ENCODE measurements at regions not wholly inside any gene's neighbourhood (a gene's known extent, or its start where the extent isn't known, plus 50 kb on each side); places are given as distances from the start of the nearest gene placed in this dataset.

DNA sequence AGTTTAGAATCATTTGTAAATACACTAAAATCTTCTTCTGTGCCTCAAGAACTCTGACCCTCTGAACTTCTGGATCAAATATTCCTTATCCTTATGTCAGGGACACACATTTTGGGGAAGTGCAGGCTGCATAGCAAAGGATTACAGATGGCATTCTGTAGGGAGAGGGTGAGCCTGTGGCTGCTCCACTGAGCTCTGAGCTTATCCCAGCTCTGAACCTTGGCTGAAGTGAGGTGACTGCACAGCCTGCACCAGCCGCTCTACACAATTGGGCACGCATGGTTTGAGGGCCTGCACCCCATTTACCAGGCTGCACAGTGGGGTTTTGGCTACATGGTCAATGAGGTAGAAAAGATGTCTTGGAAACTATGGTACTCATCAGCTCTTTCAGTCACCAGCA lies 251.6 kb downstream of the GALR1 start:
- no peak for DNase-seq (ENCODE audit: low read depth in 4 of 4, low spot score in 3 of 4)

DNA sequence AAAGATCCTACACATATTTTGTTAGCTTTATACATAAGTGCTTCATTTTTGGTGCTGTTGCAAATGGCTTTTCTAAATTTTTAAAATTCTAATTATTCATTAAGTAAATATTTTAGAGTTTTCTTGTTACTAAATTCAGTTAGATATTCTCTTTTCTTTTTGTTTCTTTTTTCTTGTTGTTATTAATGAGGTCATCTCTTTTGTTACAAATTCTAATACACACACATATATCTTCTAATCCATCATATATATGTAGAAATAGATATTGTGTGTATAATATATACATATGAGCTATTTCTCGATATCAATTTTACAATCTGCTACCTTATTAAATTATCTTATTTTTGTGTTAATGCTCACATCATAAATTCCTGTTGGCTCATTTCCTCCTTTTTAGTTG lies 255.9 kb downstream of the GALR1 start:
- no peak for DNase-seq (ENCODE audit: low read depth in 4 of 4, low spot score in 3 of 4)

GRCh38 chr18:77512152-77512551 lies 262.5 kb downstream of the GALR1 start:
- no peak for DNase-seq (ENCODE audit: low read depth in 4 of 4, low spot score in 3 of 4)

GRCh38 chr18:77517901-77518300 lies 268.3 kb downstream of the GALR1 start:
- no peak for DNase-seq (ENCODE audit: low read depth in 4 of 4, low spot score in 3 of 4)

DNA sequence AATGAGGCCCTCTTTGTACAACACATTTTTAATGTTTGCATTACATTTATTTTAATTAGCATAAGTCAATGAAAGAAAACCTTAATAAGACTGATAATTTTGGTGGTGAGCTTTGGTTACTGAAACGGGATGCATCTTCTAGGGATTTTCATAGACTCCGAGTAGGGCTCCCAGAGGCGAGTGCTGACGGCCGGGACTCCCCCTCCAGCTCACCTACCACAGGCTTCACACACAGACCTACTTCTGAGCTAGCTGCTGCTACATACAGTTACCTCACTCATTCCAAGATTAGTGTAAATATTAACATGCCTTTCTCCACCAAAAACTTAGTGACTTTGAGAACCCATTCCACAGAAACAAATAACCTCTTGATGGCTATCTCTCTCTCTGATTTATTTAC lies 271.1 kb downstream of the GALR1 start:
- DNase-seq (ENCODE audit: low read depth in 4 of 4, low spot score in 3 of 4), result no peak

GRCh38 chr18:77522051-77522675 lies 272.5 kb downstream of the GALR1 start:
- no peak for DNase-seq (ENCODE audit: low read depth in 4 of 4, low spot score in 3 of 4)

DNA sequence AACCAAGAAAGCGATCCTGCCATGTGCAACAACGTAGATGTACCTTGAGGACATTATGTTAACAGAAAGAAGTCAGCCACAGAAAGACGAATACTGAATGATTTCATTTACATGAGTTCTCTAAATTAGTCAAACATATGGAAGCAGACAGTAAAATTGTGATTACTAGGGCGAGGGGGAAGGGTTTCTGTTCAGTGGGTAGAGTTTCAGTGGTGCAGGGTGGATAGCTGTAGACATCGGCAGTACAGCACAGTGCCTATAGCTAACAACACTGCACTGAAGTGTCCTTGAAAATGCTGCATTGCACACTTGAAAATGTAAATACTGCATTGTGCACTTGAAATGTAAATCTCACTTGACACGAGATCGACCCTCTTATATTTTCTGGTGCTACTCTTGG lies 275.3 kb downstream of the GALR1 start:
- DNase-seq (ENCODE audit: low read depth in 4 of 4, low spot score in 3 of 4), result no peak

- no peak for DNase-seq (ENCODE audit: low read depth in 4 of 4, low spot score in 3 of 4)
Observed at GRCh38 chr18:77526962-77527361, 277.3 kb downstream of the GALR1 start.

DNA sequence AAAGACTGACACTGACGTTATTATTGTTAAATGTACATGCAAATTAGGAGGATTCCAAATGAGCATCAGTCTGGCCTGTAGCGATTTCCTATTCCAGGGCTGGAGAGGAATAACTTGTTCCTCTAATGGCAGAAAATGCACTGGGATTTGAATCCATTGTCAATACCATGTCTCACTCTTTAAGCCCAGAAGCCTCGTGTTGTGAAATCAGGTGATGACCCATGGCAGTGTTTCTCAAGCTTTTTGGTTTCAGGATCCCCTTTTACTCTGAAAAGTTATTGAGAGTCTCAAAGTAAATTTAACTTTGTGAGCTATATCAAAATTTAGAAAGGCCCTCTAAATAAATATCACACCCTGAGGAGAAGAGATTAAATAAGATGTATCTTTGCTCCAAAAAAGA lies 279.2 kb downstream of the GALR1 start:
- DNase-seq (ENCODE audit: low read depth in 4 of 4, low spot score in 3 of 4), result no peak

DNA sequence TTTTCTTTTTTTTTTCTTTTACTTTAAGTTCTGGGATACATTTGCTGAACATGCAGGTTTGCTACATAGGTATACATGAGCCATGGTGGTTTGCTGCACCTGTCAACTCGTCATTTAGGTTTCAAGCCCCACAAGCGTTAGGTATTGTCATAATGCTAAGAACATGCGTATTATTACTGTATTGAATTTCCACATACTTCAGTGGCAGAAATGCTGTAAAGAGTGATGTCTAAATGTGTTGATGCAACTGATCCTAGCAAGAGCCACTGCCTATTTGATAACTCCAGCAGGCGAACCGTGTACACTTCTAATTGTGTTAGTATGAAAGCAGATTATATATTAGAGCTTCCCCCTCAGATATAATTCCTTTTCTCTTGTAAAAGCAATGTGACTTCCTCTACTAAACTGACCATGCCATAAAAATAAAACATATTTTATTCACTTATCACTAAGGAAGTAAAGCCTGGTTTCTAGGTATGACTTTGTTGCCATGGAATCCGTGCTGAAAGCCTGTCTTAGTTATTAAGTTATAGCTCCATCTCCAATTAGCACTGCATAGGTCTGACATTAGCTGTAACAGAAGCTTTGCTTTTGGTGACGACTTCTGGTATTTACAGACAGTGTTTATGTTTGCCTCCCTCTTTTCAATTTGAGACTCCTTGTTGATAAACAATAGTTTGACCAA lies 280.0 kb downstream of the GALR1 start:
- DNase-seq (ENCODE audit: low read depth in 4 of 4, low spot score in 3 of 4), result no peak

GRCh38 chr18:77530732-77531131 lies 281.1 kb downstream of the GALR1 start:
- no peak for DNase-seq (ENCODE audit: low read depth in 4 of 4, low spot score in 3 of 4)

GRCh38 chr18:77539860-77540259 lies 290.2 kb downstream of the GALR1 start:
- DNase-seq (ENCODE audit: low read depth in 4 of 4, low spot score in 3 of 4), result no peak

DNA sequence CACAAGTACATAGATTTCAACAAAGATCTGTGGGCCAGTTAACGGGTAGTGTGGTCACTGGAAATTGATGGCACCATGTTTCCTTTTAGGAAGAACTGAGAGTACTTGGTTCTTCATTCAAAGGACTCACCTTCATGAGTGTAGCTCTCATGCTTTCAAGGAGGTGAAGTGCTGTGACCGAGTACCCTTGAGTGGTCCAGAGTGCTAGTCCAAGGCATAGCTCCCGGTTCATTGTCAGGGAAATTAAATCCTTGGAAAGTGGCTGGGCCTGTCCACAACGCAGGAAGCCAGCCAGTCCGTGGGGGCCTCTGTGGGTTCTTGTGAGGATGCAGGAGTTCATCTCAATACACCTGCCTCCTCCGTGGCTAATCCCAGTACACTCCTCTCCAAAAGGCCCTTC lies 295.1 kb downstream of the GALR1 start:
- DNase-seq (ENCODE audit: low read depth in 4 of 4, low spot score in 3 of 4), result no peak

DNA sequence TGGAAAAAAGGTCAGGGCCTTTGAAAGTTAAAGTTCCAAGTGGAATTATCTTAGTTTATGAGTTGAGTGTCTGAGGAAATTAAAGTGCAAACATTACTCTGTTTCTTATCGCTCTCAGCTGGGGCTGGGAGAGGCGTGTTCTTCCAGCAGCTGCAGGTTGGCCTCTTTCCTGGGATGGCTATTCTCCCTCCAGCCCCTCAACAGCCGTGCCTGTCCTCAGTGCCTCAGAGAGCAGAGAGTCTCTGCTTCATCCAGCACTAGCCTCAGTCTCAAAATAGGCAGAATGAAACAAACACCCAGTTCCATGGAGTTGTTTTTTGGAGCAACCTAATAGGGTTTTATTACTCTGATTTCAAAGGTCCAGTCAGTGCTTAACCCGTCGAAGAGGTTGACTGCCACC lies 298.1 kb downstream of the GALR1 start:
- DNase-seq (ENCODE audit: low read depth in 4 of 4, low spot score in 3 of 4), result no peak

- no peak for DNase-seq (ENCODE audit: low read depth in 4 of 4, low spot score in 3 of 4)
Observed at GRCh38 chr18:77548790-77549420, 299.3 kb downstream of the GALR1 start.

GRCh38 chr18:77550625-77551024 lies 301.0 kb downstream of the GALR1 start:
- DNase-seq (ENCODE audit: low read depth in 4 of 4, low spot score in 3 of 4), result no peak

- DNase-seq (ENCODE audit: low read depth in 4 of 4, low spot score in 3 of 4), result no peak
Observed at GRCh38 chr18:77551055-77551454, 301.4 kb downstream of the GALR1 start.

- DNase-seq (ENCODE audit: low read depth in 4 of 4, low spot score in 3 of 4), result no peak
Observed at GRCh38 chr18:77552945-77553344, 303.3 kb downstream of the GALR1 start.

DNA sequence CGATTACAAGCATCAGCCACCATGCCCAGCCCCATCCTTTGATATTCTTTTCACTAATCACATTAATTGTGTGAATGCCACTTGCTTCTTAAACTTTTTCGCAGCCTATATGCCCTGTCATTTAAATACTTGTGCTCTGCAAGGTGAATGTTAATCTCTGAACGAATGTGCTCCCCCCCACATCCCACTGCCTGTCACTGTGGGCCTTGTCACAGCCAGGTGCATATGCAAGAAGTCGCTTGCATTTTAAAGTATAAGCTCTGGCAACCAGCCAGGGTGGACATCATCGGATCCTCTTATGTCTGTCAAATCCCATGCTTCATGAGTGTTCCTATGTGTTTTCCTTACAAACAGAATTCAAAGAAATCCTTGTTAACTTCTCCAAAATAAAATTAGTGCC lies 304.4 kb downstream of the GALR1 start:
- no peak for DNase-seq (ENCODE audit: low read depth in 4 of 4, low spot score in 3 of 4)

- DNase-seq (ENCODE audit: low read depth in 4 of 4, low spot score in 3 of 4), result peak; percentile 34 to 56 (median 44)
Observed at GRCh38 chr18:77557046-77557587, 307.5 kb downstream of the GALR1 start.

GRCh38 chr18:77559274-77559910 lies 309.7 kb downstream of the GALR1 start:
- no peak for DNase-seq (ENCODE audit: low read depth in 4 of 4, low spot score in 3 of 4)
